GM18520 (cell line): ENCODE measurements at regions not wholly inside any gene's neighbourhood (a gene's known extent, or its start where the extent isn't known, plus 50 kb on each side); places are given as distances from the start of the nearest gene placed in this dataset.
"Not testable (repeated sequence)": the region's sequence is repeated elsewhere in the genome, so short reads cannot be mapped to it uniquely, and the experiment has no call there.

Experiments used
- ATAC-seq: cut with Tn5 transposase; IDR thresholded peaks from one replicate; pipeline ENCODE4 v1.9.1; 2021; ENCODE audit not compliant: unreplicated experiment

DNA sequence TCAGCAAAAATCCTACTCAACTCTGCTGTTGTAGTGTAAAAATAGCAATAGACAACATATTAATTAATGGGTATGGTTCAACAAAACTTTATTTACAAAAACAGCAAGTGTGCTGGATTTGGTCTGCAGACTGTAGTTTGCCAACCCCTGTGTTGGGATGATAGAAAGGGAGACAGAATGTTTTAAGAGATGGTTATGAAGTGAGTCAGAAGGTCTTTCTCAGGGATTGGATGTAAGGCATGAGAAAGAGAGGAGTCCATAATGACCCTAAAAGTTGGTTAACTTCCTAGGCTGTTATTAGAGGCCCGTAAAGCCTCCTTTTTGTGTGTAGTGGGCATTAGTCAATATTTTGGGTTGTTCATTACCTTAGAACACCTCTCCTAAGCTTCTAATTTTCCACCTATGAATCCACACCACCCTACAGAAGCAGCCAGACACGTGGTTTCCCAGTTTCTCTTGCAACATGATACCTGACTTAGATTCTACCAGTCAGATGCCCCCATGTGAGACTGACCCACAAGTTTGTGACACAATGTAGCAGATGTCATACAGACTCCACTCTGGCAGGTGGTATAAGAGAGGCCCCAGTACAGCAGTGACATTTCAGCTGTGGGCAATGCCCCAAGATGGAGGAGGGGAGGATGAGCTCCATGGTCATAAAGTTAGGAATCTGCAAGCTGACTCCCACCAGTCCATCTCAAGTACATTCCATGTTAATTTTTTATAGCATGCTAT is 1015.6 kb downstream of the KCNMA1 start:
- ATAC-seq = no peak

DNA sequence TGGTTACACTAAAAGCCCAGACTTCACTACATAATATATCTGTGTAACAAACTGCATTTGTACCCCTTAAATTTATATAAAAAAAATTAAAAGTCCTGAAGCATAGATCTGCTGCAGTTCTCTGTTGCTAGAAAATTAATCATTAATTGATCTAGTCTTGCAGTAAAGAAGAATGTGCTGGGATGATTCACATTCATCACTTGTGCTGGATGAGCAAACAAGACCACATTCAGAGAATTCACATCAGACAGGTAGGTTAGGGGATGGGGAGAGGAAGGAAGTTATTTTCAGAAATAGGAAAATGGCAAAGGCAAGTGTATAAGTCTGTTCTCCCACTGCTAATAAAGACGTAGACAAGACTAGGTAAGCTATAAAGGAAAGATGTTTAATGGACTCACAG is 1019.0 kb downstream of the KCNMA1 start:
- no peak for ATAC-seq

DNA sequence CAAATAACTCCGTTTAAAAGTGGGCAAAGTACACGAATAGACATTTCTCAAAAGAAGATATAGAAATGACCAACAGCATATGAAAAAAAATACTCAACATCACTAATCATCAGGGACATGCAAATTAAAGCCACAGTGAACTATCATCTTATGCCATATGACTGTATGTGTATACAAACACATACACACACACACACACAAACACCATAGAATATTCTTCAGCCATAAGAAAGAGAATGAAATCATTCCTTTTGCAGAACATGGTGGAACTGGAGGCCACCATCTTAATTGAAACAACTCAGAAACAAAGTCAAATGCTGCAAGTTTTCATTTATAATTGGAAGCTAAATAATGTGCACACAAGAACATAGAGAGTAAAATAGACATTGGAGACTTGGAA is 1019.4 kb downstream of the KCNMA1 start:
- no peak for ATAC-seq

- not testable (repeated sequence) for ATAC-seq
Measured at GRCh38 chr10:76616666-76617065, 1020.9 kb downstream of the KCNMA1 start.

DNA sequence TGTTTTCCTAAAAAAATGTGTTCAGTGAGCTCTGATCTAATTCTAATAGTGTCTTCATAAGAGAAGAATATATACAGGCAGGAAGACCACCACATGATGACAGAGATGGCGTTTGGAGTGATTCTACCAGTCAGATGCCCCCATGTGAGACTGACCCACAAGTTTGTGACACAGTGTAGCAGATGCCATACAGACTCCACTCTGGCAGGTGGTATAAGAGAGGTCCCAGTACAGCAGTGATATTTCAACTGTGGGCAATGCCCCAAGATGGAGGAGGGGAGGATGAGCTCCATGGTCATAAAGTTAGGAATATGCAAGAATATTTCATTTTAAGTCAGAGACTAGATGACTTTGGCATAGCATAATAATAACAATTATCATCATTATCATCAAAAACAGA is 1022.6 kb downstream of the KCNMA1 start:
- ATAC-seq = no peak
